NCI-H2196 treated with DMSO at 0.1 percent for 48 hours (cell line): ENCODE measurements at regions not wholly inside any gene's neighbourhood (a gene's known extent, or its start where the extent isn't known, plus 50 kb on each side); places are given as distances from the start of the nearest gene placed in this dataset.

Experiments
- DNase-seq: peaks from one replicate; lab custom pipeline; 2025; ENCODE audit not compliant: unreplicated experiment; lab: John Stamatoyannopoulos, UW

DNA sequence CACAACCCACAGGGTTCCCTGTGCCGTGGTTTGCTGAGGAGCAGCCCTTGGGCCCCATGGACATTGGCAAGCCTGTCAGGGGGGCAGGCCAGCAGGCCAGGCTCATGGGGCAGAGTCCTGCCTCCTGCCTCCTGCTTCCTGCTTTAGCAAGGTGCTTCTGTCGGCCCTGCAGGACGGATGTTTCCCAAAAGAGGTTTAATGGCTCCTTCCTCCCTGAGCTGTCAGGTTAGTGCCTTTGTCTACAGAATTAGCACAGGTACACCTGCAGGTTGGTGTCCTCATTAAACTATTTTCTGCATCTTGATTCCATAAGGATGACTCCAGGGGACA lies 152.3 kb downstream of the TTC32 start:
- no peak for DNase-seq

DNA sequence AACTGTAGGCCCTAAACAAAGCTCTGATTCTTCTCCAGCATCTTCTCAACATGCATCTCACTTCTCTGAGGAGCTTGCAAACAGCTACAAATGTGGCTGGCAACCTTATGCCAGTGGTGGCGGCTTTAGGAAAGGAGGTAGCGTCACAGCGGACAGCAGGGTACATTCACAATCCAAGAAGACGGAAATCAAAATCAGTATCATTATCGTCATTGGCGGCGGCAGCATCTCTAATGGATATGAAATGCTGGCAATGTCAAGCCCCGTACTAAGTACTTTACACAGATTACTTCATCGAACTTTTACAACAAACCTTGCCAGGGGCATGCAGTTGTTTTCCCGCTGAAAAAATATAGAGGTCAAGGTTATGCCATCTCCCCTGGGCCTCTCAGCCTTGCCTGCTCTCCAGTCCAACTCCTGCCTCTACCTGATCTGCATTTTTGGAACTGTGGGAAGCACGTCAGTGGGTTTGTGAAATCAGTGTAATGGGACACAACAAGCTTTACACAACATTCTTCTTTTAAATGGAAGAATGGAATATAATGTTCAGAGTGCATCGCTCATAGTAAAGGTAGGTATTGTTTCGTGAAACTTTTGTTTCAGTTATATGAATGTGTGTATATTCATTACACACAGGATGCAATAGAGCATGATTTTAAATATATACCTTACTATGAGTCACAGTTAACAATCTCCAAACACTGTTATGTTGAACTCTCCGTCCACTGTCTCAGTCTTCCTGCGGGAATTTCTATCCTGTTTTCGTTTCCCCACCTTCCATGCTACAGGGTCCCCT lies 152.9 kb downstream of the TTC32 start:
- no peak for DNase-seq

DNA sequence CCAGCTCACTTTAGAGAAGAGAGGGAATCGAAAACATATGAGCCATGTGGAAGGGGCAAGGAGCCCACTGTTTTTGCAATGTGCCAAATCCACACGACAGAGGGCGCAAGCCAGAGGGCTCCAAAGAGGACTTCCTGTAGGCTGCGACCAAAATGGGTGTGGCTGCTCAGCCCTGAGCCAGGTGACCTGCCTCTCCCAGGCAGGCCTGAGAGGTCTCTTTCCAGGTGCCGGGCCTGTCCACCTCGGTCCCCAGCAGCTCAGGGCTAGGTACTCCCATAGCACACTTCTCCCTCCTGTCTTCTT lies 153.8 kb downstream of the TTC32 start:
- no peak for DNase-seq

DNA sequence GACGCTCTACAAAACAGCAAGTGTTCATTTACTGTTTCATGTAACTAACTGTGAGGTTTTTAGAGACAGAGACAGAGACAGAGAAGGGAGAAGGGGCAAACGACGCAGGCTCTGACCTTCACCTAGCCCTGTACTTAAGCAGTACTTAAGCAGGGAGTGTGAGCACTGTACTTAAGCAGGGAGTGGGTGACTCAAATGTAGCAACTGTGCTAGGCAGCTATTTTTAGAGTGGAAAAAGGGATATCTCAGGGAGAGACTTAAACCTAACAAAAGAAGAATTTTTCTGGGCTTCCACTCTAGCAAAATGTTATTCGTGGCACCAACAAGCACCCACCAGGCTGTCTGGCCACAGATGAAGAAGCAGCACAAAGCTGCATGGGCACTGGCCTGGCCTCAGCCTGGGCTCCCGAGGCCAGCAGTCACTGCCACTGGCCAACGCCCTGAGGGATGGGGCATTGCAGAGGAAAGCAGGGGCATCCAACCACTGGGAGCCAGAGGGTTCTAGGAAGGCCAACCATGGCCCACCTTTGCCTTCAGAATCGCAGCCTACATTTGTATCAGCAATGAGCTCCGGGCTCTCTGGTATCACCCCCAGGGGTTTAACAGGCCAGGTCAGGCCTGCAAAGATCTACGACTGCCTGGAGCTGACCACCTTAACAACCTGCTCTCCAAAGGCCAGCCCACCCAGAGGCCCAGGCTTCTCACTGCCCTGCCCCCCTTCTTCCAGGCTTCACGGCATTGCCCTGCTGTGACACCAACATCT lies 154.3 kb downstream of the TTC32 start:
- DNase-seq, result no peak

DNA sequence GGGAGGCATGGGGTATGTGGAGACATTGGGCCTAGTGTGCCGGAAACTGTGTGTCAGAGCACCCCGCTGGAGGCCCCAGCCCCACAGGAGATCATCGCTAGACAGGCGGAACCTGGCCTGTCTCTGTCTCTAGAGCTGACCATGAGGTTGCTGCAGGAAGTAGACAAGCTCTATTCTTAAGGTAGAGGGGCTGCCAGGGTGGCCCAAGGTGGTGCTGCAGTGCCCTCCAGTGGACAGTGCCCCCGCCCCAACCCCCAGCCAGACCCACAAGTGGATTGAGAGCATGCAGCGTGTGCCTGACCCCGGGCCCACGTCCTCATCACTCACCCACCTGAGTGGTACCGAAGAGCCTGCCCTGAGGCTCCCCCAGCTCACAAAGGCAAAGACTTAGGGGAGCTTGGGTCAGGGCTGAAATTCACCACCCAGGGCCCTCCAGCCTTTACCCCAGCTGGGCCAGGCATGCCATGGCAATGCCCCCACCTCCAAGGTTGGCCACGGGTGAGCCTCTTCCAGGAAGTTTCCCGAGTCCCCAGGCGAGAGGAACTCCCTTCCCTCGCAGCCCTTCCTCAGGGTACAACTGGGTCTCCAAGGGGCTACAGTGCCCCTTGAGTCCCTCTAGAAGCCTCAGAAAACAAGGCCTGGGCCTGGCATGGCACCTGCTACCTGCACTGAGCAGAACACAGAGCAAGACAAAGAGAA lies 155.0 kb downstream of the TTC32 start:
- no peak for DNase-seq

DNA sequence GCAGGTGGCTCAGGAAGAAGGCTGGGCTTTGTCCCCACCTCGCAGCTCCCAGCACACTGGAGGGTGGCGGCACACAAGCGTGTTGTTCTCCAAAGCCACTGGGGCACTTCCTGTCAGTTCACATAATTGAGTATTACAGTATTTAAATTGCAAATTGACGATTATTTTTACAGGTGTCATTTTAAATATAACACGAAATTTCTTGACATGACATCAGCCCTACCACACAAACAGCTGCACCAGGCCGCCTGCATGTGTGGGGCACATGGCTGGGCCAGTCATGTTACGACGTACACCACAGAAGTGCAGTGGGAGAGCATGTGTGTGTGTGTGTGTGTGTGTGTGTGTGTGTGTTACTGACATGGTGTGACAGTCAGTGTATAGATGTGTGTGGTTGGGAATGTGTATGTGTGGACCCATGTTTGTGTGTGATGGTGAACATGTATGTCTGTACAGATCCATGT lies 155.6 kb downstream of the TTC32 start:
- no peak for DNase-seq

DNA sequence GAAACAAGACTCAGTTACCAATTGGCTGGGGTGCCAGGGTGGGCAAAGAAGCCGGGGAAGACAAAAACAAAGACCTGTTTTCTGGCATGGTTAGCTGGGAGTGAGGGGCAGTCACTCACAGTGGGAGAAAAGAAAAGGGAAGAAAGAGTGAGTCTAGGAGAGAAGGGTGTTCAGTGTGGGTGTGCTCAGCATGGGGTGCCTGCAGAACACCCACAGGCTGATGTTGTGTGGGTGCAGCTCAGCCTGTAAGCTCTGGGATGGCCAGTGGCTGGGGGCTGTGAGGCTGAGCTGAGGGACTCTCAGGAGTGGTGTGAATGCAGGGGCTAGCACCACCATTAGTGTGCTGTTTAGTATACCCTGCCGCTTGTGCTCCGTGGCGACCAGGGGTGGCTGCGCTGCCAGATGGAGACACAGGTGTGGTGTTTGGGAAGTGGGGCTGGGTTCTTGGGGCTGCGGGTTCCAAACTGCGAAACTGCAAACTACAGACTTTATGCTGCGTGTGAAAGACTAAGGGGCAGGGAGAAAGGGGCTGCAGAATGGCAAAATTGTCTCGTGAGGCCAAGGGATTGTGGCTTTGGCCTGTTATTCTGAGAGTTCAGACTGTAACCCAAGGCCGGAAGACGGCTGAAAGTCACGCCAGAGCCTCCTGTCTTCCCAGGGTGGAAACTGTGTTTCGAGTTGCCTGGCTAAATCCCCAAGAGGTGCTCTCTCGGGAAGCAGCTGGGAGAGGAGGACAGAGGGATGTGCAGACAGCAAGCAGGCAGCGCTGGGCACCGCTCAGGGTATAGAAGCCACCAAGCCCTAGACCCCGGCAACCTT lies 156.3 kb downstream of the TTC32 start:
- no peak for DNase-seq

DNA sequence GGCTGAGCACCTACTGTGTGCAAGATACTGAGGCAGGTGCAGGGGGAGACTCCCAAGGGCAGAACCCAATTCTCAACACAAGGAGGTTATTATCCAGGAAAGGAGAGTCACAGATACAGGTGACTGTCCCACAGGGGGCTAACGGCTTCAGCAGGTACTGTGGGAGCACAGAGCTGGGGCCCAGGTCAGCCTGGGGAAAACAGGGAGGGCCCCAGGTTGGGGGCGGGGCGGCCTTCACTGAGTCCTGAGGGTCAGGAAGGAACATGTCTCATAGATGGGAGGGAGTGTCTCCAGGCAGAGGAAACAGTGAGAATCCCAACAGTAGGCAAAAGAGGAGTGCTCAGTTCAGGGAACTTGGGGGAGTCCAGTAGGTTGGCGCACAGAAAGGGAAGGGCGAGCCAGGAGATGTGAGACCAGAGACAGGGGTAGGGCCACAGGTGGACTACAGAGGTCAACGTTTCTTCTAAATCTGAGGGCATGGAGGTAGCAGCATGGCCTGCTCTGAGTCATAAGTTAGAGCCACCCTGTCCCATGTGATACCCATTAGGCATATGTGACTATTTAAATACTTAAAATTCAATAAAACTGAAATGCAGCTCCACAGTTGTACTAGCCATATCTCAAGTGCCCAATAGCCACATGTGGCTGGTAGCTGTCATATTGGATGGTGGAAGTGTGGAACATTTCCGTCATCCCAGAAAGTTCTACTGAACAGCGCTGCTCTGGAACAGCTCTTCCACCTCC lies 157.2 kb downstream of the TTC32 start:
- no peak for DNase-seq

DNA sequence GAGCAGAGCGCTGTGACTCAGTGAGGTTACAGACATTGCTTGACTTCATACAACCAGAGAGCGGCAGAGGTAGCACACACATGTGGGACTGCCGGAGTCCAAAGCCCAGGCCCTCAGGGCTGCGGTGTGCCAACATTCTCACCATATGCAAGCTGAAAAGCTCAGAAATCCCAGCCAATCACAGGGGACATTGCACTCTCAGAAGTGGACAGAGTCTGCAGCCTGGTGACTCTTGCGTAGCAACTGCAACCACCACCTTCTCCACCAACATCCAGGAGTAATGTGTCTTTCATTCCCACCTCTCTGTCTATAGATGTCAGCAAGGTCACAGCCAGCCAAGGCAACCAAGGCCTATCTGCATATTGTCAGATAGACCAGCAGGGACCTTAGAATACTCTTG lies 158.1 kb downstream of the TTC32 start:
- no peak for DNase-seq

DNA sequence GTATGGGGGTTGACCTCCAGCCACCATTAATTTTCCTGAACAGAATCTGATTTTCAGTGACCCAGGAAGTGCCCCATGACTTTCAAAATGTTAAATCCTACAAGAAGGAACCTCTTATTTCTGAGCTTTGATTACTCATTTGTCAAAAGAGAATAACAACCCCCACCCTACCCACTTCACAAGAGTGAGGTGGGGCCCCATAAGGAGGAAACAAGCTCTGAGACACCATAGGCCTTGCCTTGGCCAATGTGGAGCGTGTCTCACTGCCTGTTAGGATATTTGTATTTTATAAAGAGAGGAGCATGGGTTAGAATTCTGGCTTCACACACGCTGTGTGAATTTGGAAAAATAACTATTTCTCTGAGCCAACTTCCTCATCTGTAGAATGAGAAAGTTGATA lies 158.9 kb downstream of the TTC32 start:
- no peak for DNase-seq

DNA sequence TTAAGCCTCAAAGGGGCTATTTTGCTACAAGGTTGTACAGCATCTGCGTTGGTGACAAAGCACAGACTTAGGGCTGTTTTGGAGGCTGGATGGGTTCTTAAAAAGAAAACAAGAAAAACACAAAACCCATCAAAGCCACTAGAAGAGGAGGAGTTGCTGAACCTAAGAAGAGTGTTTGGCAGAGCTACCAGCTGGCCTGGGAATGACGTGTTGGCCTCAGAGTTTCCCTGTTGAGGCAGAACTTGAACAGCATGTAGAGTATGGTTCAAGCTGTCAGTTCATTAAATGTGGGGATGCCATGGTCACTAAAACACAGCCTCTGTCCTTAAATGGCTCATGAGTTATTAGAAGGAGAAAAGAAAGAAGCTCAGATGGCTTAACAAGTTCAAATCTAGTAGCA lies 162.5 kb downstream of the TTC32 start:
- no peak for DNase-seq

DNA sequence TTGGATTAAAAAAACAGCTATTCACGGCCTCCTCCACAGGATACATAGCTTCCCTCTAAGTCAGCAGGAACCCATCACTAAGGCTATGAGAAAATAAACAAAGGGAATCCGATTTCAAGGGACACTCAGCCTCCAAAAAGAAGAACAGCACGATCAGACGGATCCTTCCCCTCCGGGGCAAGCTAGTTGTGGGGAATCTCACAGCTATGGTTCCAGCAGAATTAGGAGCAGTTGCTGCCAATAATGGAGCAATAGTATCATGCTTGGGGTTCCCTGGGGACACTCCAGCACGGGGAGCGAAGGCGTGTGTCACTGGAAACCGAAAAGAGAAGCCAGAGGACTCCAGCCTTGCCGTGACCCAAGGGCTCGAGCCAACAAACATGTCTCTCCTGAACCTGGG lies 163.1 kb downstream of the TTC32 start:
- no peak for DNase-seq

DNA sequence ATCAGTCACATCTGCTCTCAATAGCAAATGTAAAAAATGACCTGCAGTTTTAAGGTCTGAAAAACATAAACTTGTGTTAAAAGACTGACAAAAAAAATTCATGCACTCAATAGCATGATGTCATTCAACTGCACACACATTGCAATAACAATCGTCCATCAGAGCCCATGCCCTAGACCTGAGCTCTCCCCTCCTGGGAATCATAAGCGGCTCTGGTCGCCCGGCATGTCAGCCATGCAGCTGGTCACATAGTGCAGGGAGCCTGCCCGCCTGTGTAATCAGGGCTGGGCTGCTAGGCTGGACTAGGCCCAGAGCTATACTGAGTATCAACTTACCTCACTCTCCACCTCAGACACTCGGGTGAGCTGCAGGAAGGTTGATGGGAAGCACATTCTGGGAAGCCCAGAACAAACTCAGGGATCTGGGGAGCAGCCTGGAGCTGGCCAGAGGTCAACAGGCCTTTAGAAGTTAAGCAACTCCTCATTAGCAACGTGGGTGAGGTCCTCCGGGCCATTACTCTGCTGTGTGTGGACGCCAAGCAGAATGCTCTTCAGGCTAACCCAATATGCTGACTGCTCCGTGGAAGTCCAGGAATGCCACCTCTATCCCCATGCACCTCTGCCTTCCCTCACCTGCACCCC lies 165.5 kb downstream of the TTC32 start:
- peak; percentile 4 for DNase-seq

DNA sequence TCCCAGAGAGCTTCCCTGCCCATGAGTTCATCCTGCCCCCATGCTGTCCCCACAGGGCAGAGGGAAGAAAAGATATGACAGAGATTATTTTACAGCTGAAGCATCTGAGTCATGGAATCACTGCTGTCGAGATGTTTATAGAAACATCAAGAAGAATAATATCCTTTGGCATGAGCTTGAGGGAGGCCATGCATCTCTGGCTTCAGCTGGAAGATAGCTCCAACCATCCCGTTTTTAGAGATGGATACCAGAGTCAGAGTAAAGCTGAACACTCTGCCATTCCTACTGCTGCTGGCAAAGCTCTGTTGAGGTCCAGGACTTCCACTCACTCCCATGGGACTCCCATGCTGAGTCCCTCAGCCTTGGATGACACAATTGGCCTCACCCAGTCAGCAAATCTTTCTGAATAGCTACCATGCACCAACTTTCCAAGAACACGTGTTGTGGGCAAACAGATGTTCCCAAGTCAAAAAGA lies 167.8 kb downstream of the TTC32 start:
- DNase-seq, result no peak

DNA sequence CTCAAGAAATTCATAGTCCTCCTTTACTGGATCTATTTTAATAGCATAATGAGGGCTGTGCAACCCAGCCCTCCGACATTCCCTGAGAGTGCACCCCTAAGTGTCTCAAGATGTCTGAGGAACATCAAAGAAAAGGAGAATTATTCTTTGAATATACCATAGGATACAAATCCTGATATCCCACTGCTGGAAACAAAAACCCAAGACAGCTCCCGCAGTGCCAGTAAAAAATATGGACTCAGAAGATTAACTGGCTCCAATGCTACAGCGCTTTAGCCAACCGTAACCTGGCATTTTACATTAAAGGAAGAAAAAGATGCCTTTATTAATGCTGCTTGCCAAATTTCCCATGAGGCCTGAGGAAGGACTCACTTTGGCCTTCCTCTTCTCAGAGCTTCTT lies 168.4 kb downstream of the TTC32 start:
- no peak for DNase-seq

DNA sequence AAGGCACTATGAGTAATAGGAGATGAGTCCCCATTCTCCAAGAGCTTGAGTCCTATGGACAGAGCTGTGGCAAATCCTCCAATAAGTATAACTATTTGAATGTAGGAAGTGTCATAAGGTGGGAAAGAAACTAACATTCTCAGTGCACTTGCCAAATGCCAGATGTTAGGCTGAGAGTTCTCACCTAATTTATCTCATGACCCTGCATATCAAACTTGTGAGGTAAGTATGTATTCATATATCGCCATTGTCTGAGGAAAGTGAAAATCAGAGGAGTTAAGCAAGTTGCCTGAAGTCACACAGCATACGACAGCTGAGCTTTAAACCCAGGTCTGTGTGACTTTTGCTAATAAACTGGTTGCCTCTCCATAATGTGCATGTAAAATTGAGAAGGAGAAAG lies 169.5 kb downstream of the TTC32 start:
- no peak for DNase-seq

DNA sequence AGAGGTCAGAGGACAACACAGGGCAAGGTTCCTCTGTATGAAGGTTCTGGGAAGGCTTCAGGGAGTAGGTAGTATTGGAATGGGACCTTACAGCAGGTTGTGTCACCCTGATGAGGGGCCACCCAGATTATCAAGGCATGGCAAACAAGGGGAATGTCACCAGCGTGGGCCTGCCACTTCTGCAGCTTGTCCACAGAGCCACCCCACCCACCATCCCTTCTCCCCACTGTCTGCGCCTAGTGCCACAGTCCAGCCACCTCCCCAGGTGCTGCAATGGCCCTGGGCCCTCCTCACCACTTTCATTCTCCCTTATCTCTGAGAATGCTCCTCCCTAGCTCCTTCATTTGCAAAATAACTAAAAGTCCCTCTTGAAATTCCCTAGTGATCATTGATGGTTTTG lies 170.3 kb downstream of the TTC32 start:
- DNase-seq, result no peak

DNA sequence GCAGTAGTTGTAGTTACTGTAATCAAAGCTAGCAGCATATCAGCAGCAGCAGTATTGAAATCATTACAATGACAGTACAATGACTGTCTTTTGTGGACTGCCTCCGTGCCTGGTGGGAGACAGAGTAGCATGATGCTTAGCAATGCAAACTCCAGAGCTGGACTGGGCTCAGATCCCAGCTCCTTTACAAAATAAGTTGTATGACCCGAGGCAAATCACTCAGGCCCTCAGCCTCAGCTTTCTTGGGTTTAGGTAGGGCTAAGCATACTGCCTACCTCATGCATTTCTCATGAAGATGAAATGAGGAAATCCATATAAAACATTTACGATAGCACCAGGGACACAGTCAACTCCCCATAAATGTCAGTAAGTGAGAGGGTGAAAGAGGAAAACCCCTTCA lies 170.7 kb downstream of the TTC32 start:
- no peak for DNase-seq

DNA sequence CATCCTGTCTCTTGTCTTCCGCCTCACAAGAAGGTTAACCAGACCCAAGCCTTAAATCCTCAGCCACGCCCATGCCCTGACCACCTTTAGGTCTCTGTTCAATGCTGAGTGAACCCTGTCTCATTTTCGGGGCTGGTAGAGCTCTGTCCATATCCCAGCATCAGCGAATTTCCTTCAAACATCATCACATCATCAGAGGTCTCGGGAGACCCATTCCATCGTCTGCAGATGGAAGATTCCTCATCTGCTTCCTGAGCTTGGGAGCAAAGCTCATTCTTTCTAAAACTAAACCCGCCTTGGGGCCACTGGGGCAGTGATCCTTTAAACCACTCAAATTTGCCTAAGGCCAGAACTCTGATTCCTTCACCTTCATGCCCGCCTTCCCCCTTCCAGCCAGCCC lies 173.7 kb downstream of the TTC32 start:
- no peak for DNase-seq

DNA sequence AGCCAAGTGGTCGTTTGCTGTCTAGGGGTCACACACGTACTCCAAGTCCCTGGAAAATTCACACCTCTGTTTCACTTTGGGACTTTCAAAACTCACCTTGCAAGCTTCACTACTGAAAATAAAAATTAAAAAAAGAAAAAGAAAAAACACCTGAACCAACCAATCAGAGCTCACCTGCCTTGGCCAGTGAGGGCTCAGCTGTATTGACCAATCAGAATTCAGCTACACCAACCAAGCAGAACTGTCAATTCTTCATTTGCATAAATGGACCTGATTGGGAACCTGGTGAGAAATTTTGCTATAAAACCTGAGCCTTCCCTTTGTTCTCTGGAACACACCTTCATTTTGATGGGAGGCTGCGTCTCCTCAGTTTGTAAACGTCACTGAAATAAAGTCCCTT lies 176.4 kb downstream of the TTC32 start:
- no peak for DNase-seq
